H9 (cell line): ENCODE measurements at regions not wholly inside any gene's neighbourhood (a gene's known extent, or its start where the extent isn't known, plus 50 kb on each side); places are given as distances from the start of the nearest gene placed in this dataset.

Source experiments
- DNase-seq: peaks from one replicate; pipeline ENCODE4 v3.0.0-alpha.2; 2017
- H2AFZ ChIP-seq: one replicate; pipeline ENCODE4 v1.6.1; 2013; ENCODE audit warnings: mild to moderate bottlenecking, low read length, control low read depth, moderate library complexity
- H2AK5ac ChIP-seq: 2 replicates; pipeline ENCODE4 v1.6.1; 2013; ENCODE audit warnings: low read length, control low read depth, mixed read lengths; ENCODE audit not compliant: insufficient read length
- H2BK120ac ChIP-seq: one replicate; pipeline ENCODE4 v1.6.1; 2013; ENCODE audit warnings: low read depth, mild to moderate bottlenecking, low read length, control low read depth, inconsistent platforms; ENCODE audit not compliant: poor library complexity, severe bottlenecking
- H2BK12ac ChIP-seq: 2 replicates; pipeline ENCODE4 v1.6.1; 2013; ENCODE audit warnings: low read length, control low read depth, mixed read lengths, low read depth; ENCODE audit not compliant: insufficient read length
- H2BK15ac ChIP-seq: 2 replicates; pipeline ENCODE4 v1.6.1; 2013; ENCODE audit warnings: low read depth, low read length, control low read depth
- H2BK20ac ChIP-seq: one replicate; pipeline ENCODE4 v1.6.1; 2013; ENCODE audit warnings: low read depth, mild to moderate bottlenecking, low read length, control low read depth, inconsistent platforms; ENCODE audit not compliant: poor library complexity, severe bottlenecking
- H2BK5ac ChIP-seq: 2 replicates; pipeline ENCODE4 v1.6.1; 2013; ENCODE audit warnings: low read length, control low read depth, mixed read lengths; ENCODE audit not compliant: insufficient read length
- H3K14ac ChIP-seq: 2 replicates; pipeline ENCODE4 v1.6.1; 2013; ENCODE audit warnings: low read length, control low read depth; ENCODE audit not compliant: insufficient read depth
- H3K18ac ChIP-seq: 2 replicates; pipeline ENCODE4 v1.6.1; 2013; ENCODE audit warnings: low read depth, mild to moderate bottlenecking, mixed read lengths, low read length, control low read depth; ENCODE audit not compliant: insufficient read length
- H3K23ac ChIP-seq: 2 replicates; pipeline ENCODE4 v1.6.1; 2013; ENCODE audit warnings: low read length, control low read depth, mixed read lengths, low read depth; ENCODE audit not compliant: insufficient read length
- H3K23me2 ChIP-seq: 2 replicates; pipeline ENCODE4 v1.6.1; 2013; ENCODE audit warnings: low read depth, mild to moderate bottlenecking, mixed read lengths, low read length, control low read depth; ENCODE audit not compliant: insufficient read length, poor library complexity, severe bottlenecking
- H3K27ac ChIP-seq: 2 replicates; pipeline ENCODE4 v1.5.1; 2013; ENCODE audit warnings: low read length, control low read depth, mixed read lengths, low read depth; ENCODE audit not compliant: insufficient read length
- H3K27me3 ChIP-seq: 2 replicates; pipeline ENCODE4 v1.6.1; 2013; ENCODE audit warnings: low read length, control low read depth, inconsistent platforms; ENCODE audit not compliant: insufficient read depth
- H3K4ac ChIP-seq: 2 replicates; pipeline ENCODE4 v1.6.1; 2013; ENCODE audit warnings: low read depth, mild to moderate bottlenecking, control low read depth, inconsistent platforms, low read length, moderate library complexity
- H3K4me1 ChIP-seq: 2 replicates; pipeline ENCODE4 v1.6.1; 2013; ENCODE audit warnings: low read length, control low read depth, inconsistent platforms; ENCODE audit not compliant: insufficient read depth
- H3K4me2 ChIP-seq: 2 replicates; pipeline ENCODE4 v1.6.1; 2013; ENCODE audit warnings: low read length, control low read depth, mixed read lengths; ENCODE audit not compliant: insufficient read length, insufficient read depth
- H3K56ac ChIP-seq: 2 replicates; pipeline ENCODE4 v1.6.1; 2013; ENCODE audit warnings: low read depth, mild to moderate bottlenecking, mixed read lengths, low read length, control low read depth; ENCODE audit not compliant: insufficient read length
- H3K79me1 ChIP-seq: 2 replicates; pipeline ENCODE4 v1.6.1; 2013; ENCODE audit warnings: low read depth, mild to moderate bottlenecking, moderate library complexity, low read length, control low read depth, inconsistent platforms; ENCODE audit not compliant: insufficient read depth, poor library complexity, severe bottlenecking
- H3K79me2 ChIP-seq: 2 replicates; pipeline ENCODE4 v1.6.1; 2013; ENCODE audit warnings: low read length, control low read depth, inconsistent platforms; ENCODE audit not compliant: insufficient read depth
- H3K9ac ChIP-seq: 2 replicates; pipeline ENCODE4 v1.6.1; 2013; ENCODE audit warnings: low read length, control low read depth, mixed read lengths; ENCODE audit not compliant: insufficient read length; ENCODE audit errors: extremely low read depth
- H3K9me3 ChIP-seq: one replicate; pipeline ENCODE4 v1.6.1; 2013; ENCODE audit warnings: low read depth, low read length, inconsistent platforms; ENCODE audit not compliant: control insufficient read depth
- H3T11ph ChIP-seq: one replicate; pipeline ENCODE4 v1.6.1; 2013; ENCODE audit warnings: mild to moderate bottlenecking, low read length, control low read depth, inconsistent platforms
- H4K20me1 ChIP-seq: one replicate; pipeline ENCODE4 v1.6.1; 2013; ENCODE audit not compliant: control insufficient read depth, insufficient read length, insufficient read depth
- H4K5ac ChIP-seq: 2 replicates; pipeline ENCODE4 v1.6.1; 2013; ENCODE audit warnings: low read depth, mild to moderate bottlenecking, mixed read lengths, low read length, control low read depth; ENCODE audit not compliant: insufficient read length
- H4K8ac ChIP-seq: replicated peaks from 2 replicates; pipeline ENCODE4 v1.6.1; 2013; ENCODE audit warnings: low read length, control low read depth, mixed read lengths, low read depth; ENCODE audit not compliant: insufficient read length
- H4K91ac ChIP-seq: 2 replicates; pipeline ENCODE4 v1.6.1; 2013; ENCODE audit warnings: low read depth, mild to moderate bottlenecking, moderate library complexity, mixed read lengths, low read length, control low read depth; ENCODE audit not compliant: insufficient read length
- H3K27ac Mint-ChIP-seq, 3 experiments: 2 replicates in 2 of 3; 3 replicates in 1 of 3; pipeline ENCODE4 v1.8.0; 2020 to 2021; ENCODE audit warnings: mixed read lengths in 3 of 3, mild to moderate bottlenecking in 1 of 3, moderate library complexity in 1 of 3
- H3K27me3 Mint-ChIP-seq: 2 replicates; pipeline ENCODE4 v1.8.0; 2021; ENCODE audit warnings: low read depth, mild to moderate bottlenecking, moderate library complexity, mixed read lengths
- H3K36me3 Mint-ChIP-seq, 3 experiments: 2 replicates in 2 of 3; 3 replicates in 1 of 3; pipeline ENCODE4 v1.8.0; 2020 to 2021; ENCODE audit warnings: low read depth in 3 of 3, mixed read lengths in 3 of 3; ENCODE audit not compliant: insufficient read depth in 1 of 3
- H3K4me1 Mint-ChIP-seq, 2 experiments: 2 replicates each; pipeline ENCODE4 v1.8.0; 2020; ENCODE audit warnings: mixed read lengths in 2 of 2
- H3K4me3 Mint-ChIP-seq, 2 experiments: 2 replicates in 1 of 2; 3 replicates in 1 of 2; pipeline ENCODE4 v1.8.0; 2020 to 2021; ENCODE audit warnings: mild to moderate bottlenecking in 2 of 2, mixed read lengths in 2 of 2, moderate library complexity in 1 of 2
- H3K9me3 Mint-ChIP-seq, 2 experiments: 2 replicates in 1 of 2; 3 replicates in 1 of 2; pipeline ENCODE4 v1.8.0; 2020; ENCODE audit warnings: mild to moderate bottlenecking in 2 of 2, mixed read lengths in 2 of 2, moderate library complexity in 1 of 2
- CTCF ChIP-seq: fragments of 200-600 bp; sonication (generic); conservative IDR thresholded peaks from 3 replicates; pipeline ENCODE4 v1.8.0; 2021; ENCODE audit warnings: antibody characterized with exemption, mild to moderate bottlenecking
- WGBS: extraction: QIAGEN DNeasy Blood & Tissue Kit; methylation state at CpG from one replicate; pipeline ENCODE4 v1.1.7; 2013; ENCODE audit warnings: missing lambda C conversion rate, low lambda C conversion rate, mixed read lengths; ENCODE audit not compliant: insufficient read length; ENCODE audit errors: extremely low coverage; 5-methylcytosine and 5-hydroxymethylcytosine counted together

DNA sequence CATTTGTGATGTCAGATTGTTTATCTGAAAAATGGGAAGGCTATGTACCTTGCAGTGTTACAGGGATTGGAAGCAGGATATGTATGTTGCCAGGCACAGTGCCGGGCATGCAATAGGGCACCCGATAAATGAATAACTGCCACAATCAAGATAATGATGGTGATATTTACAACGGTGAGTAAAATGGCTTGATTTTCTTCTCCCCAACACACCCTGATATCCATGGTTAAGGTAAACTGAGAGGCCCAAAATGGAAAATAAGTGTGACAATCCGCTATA, 108.3 kb downstream of the CYP26A1 start:
- Histone ChIP-seq H2AK5ac (no peak overlapping the region), H3K79me2 (no peaks in the 10 kb centered on the region), H4K8ac (no peak overlapping the region), H3K9ac (no peak overlapping the region), H3K79me1 (no peaks in the 10 kb centered on the region), H3K4ac (no peak overlapping the region), H4K91ac (no peak overlapping the region), H2BK12ac (no peak overlapping the region), H3K9me3 (no peaks in the 10 kb centered on the region), H4K5ac (no peak overlapping the region), H3K18ac (no peak overlapping the region), H4K20me1 (no peaks in the 10 kb centered on the region), H3K23ac (no peak overlapping the region), H3K14ac (no peak overlapping the region), H3K4me2 (no peak overlapping the region), H3K56ac (no peak overlapping the region), H3K27ac (no peak overlapping the region), H3T11ph (no peak overlapping the region), H3K23me2 (no peaks in the 10 kb centered on the region), H3K27me3 (no peaks in the 10 kb centered on the region), H3K4me1 (peaks cover 3% of the 10 kb centered on the region; the same call in 1 of the 2 replicates), H2BK20ac (no peak overlapping the region), H2BK15ac (no peak overlapping the region), H2AFZ (no peak overlapping the region), H2BK120ac (no peak overlapping the region), H2BK5ac (no peak overlapping the region)
- no CpG with 5 or more reads among the region's 4 CpGs for WGBS
- H3K27ac Mint-ChIP-seq, result no peak overlapping the region
- peaks cover 7% of the 10 kb centered on the region for H3K27me3 Mint-ChIP-seq
- DNase-seq, result no peak
- H3K36me3 Mint-ChIP-seq, result no peaks in the 10 kb centered on the region; a peak in 1 of 7 replicates
- peaks cover 12% of the 10 kb centered on the region in 2 experiments for H3K4me1 Mint-ChIP-seq
- no peak for TF ChIP-seq CTCF
- H3K9me3 Mint-ChIP-seq, result no peaks in the 10 kb centered on the region
- H3K4me3 Mint-ChIP-seq, result no peak overlapping the region
